ENCODE measurements at regions not wholly inside any gene's neighbourhood (a gene's known extent, or its start where the extent isn't known, plus 50 kb on each side); places are given as distances from the start of the nearest gene placed in this dataset.

GRCh38 chr3:31268868-31269267 is 263.9 kb upstream of the STT3B start:
- TF ChIP-seq CTCF (IDR thresholded peaks at IDR 0.05) (no peak), POLR2A (IDR thresholded peaks at IDR 0.05) (no peak)

All from esophagus squamous epithelium (tissue), 4 donors.